ENCODE measurements at regions not wholly inside any gene's neighbourhood (a gene's known extent, or its start where the extent isn't known, plus 50 kb on each side); places are given as distances from the start of the nearest gene placed in this dataset.

DNA sequence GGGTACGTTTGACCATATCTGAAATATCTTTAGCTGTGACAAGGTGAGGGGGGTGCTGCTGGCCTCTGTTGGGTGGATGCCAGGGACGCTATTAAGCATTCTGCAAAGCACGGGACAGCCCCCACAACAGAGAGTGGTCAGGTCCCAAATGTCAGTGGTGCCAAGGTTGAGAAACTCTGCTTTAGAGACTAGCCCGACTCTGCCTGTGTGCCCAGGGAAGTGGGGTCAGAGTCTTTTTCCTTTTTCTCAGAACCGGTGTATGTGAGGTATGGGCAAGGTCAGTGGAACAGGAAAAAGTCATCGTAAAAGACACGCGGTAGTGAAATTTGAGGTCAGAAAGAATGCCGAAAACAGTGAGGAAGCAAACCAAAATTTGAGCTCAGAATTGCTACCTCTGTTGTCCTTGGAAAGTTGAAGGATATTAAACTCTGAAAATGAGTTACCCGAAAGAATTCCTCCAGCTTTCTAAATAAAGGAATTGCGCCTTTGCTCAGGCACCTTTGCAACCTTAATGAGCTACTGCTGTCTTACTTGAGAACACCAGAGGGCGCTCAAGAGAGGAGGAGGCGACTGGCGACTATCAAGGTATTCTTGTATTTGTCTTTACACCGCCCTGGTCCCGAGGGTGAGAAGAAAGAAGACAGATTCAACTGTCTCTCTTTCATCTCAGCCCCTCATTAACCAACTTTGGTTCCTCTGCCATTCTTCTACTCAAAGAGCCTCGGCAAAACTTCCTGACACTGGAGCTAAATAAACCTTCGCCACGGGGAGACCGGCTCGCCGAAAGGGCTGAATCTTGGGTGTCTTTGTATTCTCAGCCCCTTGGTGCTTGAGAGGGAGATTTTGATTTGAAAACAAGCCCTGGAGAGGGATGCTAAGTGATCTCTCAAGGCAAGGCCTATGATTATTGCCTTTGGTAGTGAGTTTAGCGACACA is 85.4 kb upstream of the OLIG2 start:
- POLR2A ChIA-PET, result no interaction called here
- TF ChIP-seq, protein P1, sequence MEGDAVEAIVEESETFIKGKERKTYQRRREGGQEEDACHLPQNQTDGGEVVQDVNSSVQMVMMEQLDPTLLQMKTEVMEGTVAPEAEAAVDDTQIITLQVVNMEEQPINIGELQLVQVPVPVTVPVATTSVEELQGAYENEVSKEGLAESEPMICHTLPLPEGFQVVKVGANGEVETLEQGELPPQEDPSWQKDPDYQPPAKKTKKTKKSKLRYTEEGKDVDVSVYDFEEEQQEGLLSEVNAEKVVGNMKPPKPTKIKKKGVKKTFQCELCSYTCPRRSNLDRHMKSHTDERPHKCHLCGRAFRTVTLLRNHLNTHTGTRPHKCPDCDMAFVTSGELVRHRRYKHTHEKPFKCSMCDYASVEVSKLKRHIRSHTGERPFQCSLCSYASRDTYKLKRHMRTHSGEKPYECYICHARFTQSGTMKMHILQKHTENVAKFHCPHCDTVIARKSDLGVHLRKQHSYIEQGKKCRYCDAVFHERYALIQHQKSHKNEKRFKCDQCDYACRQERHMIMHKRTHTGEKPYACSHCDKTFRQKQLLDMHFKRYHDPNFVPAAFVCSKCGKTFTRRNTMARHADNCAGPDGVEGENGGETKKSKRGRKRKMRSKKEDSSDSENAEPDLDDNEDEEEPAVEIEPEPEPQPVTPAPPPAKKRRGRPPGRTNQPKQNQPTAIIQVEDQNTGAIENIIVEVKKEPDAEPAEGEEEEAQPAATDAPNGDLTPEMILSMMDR (IDR thresholded peaks at IDR 0.05; ENCODE audit: low read depth, low read length), result peak; percentile 84
- Histone ChIP-seq H3K27me3 (ENCODE audit: control insufficient read depth, insufficient read depth, low read length) (peaks cover 2% of the 10 kb centered on the region), H3K9me3 (ENCODE audit: control insufficient read depth, insufficient read depth, low read length) (no peaks in the 10 kb centered on the region), H3K4me3 (ENCODE audit: low read depth, low read length) (no peak overlapping the region), H3K27ac (ENCODE audit: low read depth, low read length) (no peak overlapping the region)
- CTCF ChIA-PET, result interaction anchor here (0.6 to 3.0 kb wide), 36 partner anchors 9 to 613 kb away, joined by 3 to 47 read pairs (median 3); no protein-coding TSS in a partner anchor
- DNase-seq (ENCODE audit: low read depth, low spot score), result peak; percentile 3

DNA sequence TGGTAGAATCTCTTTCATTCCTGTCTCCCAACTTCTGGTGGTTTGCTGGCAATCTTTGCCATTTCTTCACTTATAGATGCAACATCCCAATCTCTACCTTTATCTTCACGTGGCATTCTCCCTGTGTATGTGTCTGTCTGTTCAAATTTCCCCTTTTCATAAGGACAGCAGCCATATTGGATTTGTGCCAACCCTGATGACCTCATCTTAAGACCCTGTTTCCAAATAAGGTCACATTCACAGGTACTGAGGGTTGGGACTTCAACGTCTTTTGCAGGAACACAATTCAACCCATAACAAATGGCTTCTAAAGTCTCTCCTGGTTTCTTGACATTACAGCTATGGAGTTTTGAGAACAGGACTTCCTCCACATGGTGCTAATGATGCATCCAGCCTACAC is 84.5 kb upstream of the OLIG2 start:
- Histone ChIP-seq H3K27me3 (ENCODE audit: control insufficient read depth, insufficient read depth, low read length) (peaks cover 3% of the 10 kb centered on the region), H3K4me3 (ENCODE audit: low read depth, low read length) (no peak overlapping the region), H3K9me3 (ENCODE audit: control insufficient read depth, insufficient read depth, low read length) (no peaks in the 10 kb centered on the region), H3K27ac (ENCODE audit: low read depth, low read length) (no peak overlapping the region)
- no peak for DNase-seq (ENCODE audit: low read depth, low spot score)
- TF ChIP-seq, protein P1 (IDR thresholded peaks at IDR 0.05; ENCODE audit: low read depth, low read length), result no peak
- POLR2A ChIA-PET, result no interaction called here
- CTCF ChIA-PET, result interaction anchor here (0.6 to 3.0 kb wide), 10 partner anchors 8 to 255 kb away, joined by 3 to 47 read pairs (median 4); no protein-coding TSS in a partner anchor

DNA sequence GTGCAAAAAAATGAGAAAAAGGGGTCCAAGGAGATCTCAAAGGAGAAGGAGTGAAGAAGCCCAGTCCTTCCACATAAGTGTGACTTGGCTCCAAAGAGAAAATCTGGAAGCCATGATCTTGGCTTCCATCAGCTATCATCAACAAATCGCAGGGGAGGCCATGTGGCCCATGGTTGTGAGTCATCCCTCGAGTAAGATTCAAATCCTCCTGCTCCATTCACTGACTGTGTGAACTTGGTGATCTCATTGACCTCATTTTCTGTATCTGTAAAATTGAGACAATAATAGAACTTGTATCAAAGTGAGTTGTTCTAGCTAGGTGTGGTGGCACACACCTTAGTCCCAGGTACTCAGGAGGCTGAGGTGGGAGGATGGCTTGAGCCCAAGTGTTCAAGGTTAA is 79.1 kb upstream of the OLIG2 start:
- POLR2A ChIA-PET, result no interaction called here
- TF ChIP-seq, protein P1 (IDR thresholded peaks at IDR 0.05; ENCODE audit: low read depth, low read length), result no peak
- peaks cover 8% of the 10 kb centered on the region for H3K27me3 ChIP-seq (ENCODE audit: control insufficient read depth, insufficient read depth, low read length)
- CTCF ChIA-PET, result interaction anchor here (0.7 to 1.7 kb wide), 2 partner anchors 25 to 181 kb away, joined by 3 to 5 read pairs; no protein-coding TSS in a partner anchor
- no peak overlapping the region for H3K27ac ChIP-seq (ENCODE audit: low read depth, low read length)
- no peak for DNase-seq (ENCODE audit: low read depth, low spot score)
- H3K4me3 ChIP-seq (ENCODE audit: low read depth, low read length), result no peak overlapping the region
- no peaks in the 10 kb centered on the region for H3K9me3 ChIP-seq (ENCODE audit: control insufficient read depth, insufficient read depth, low read length)

DNA sequence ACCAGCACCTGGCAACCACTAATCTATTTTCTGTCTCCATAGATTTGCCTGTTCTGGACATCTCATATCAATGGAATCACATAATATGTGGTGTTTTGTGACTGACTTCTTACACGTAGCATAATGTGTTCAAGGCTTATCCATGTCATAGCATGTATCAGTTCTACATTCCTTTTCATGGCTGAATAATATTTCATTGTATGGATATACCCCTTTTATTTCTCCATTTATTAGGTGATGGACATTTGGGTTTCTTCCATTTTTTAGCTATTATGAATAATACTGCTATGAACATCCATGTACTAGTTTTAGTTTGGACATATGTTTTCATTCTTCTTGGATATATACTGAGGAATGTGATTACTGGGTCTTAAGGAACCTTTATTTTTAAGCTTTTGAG is 78.0 kb upstream of the OLIG2 start:
- Histone ChIP-seq H3K27ac (ENCODE audit: low read depth, low read length) (no peak overlapping the region), H3K27me3 (ENCODE audit: control insufficient read depth, insufficient read depth, low read length) (peaks cover 19% of the 10 kb centered on the region), H3K9me3 (ENCODE audit: control insufficient read depth, insufficient read depth, low read length) (no peaks in the 10 kb centered on the region), H3K4me3 (ENCODE audit: low read depth, low read length) (no peak overlapping the region)
- TF ChIP-seq, protein P1 (IDR thresholded peaks at IDR 0.05; ENCODE audit: low read depth, low read length), result no peak
- CTCF ChIA-PET, result interaction anchor here (1.7 kb wide), 1 partner anchor 180 kb away, joined by 5 read pairs; no protein-coding TSS in a partner anchor
- DNase-seq (ENCODE audit: low read depth, low spot score), result no peak
- POLR2A ChIA-PET, result no interaction called here

DNA sequence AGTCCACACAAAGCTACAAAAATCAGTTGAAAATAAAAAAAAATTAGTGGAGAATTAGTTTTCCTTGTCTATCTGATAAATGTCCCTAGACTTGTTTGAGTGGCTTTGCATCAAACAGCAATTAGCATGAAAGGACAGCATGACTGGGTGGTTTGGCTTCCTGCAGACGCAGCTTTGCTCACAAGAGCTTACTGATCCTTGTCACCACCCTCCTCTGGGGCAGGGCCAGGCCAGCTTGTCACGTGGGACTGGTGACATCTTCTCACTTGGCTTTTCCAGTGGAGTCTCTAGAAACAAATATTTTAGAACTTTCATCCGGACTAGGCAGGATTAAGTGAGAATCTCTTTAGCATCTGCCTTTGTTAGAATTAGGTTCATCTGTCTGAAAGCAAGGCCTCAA is 76.0 kb upstream of the OLIG2 start:
- Histone ChIP-seq H3K27me3 (ENCODE audit: control insufficient read depth, insufficient read depth, low read length) (peaks cover 25% of the 10 kb centered on the region), H3K27ac (ENCODE audit: low read depth, low read length) (no peak overlapping the region), H3K9me3 (ENCODE audit: control insufficient read depth, insufficient read depth, low read length) (no peaks in the 10 kb centered on the region), H3K4me3 (ENCODE audit: low read depth, low read length) (no peak overlapping the region)
- ChIA-PET POLR2A (no interaction called here), CTCF (interaction anchor here (0.7 to 1.3 kb wide), 3 partner anchors 9 to 178 kb away, joined by 3 to 17 read pairs (median 5); no protein-coding TSS in a partner anchor)
- DNase-seq (ENCODE audit: low read depth, low spot score), result no peak
- TF ChIP-seq, protein P1 (IDR thresholded peaks at IDR 0.05; ENCODE audit: low read depth, low read length), result no peak
